Osteocyte (in vitro differentiated cells): ENCODE measurements at regions not wholly inside any gene's neighbourhood (a gene's known extent, or its start where the extent isn't known, plus 50 kb on each side); places are given as distances from the start of the nearest gene placed in this dataset.

Source experiments
- DNase-seq: peaks from one replicate; pipeline ENCODE4 v3.0.0; 2021; ENCODE audit warnings: mixed read lengths; ENCODE audit not compliant: unreplicated experiment; ENCODE audit errors: extremely low spot score
- H3K27ac Mint-ChIP-seq: one replicate; pipeline ENCODE4 v1.8.0; 2021; ENCODE audit warnings: mild to moderate bottlenecking, mixed read lengths; ENCODE audit not compliant: unreplicated experiment
- H3K27me3 Mint-ChIP-seq: one replicate; pipeline ENCODE4 v1.8.0; 2021; ENCODE audit warnings: mixed read lengths; ENCODE audit not compliant: unreplicated experiment
- H3K36me3 Mint-ChIP-seq: one replicate; pipeline ENCODE4 v1.8.0; 2021; ENCODE audit warnings: mixed read lengths; ENCODE audit not compliant: unreplicated experiment
- H3K4me1 Mint-ChIP-seq: one replicate; pipeline ENCODE4 v1.8.0; 2021; ENCODE audit warnings: mixed read lengths; ENCODE audit not compliant: unreplicated experiment
- H3K4me3 Mint-ChIP-seq: one replicate; pipeline ENCODE4 v1.8.0; 2021; ENCODE audit warnings: mild to moderate bottlenecking, moderate library complexity, mixed read lengths; ENCODE audit not compliant: unreplicated experiment
- H3K9me3 Mint-ChIP-seq: one replicate; pipeline ENCODE4 v1.8.0; 2021; ENCODE audit warnings: mixed read lengths; ENCODE audit not compliant: unreplicated experiment
- CTCF ChIP-seq: fragments of 200-600 bp; sonication (generic); IDR thresholded peaks from 2 replicates; pipeline ENCODE4 v1.5.0; 2021; ENCODE audit warnings: antibody characterized with exemption, mild to moderate bottlenecking, moderate library complexity

- H3K27me3 Mint-ChIP-seq: peaks cover 27% of the 10 kb centered on the region
- H3K4me3 Mint-ChIP-seq: no peak overlapping the region
- no peak overlapping the region for H3K27ac Mint-ChIP-seq
- H3K9me3 Mint-ChIP-seq: no peaks in the 10 kb centered on the region
- no peaks in the 10 kb centered on the region for H3K4me1 Mint-ChIP-seq
- DNase-seq: no peak
- TF ChIP-seq CTCF: no peak
- H3K36me3 Mint-ChIP-seq: no peaks in the 10 kb centered on the region
Measured at GRCh38 chr11:97937501-97937900, 1083.2 kb upstream of the CNTN5 start.

- Mint-ChIP-seq H3K9me3 (no peaks in the 10 kb centered on the region), H3K36me3 (no peaks in the 10 kb centered on the region), H3K4me3 (no peak overlapping the region), H3K4me1 (no peaks in the 10 kb centered on the region), H3K27ac (no peak overlapping the region), H3K27me3 (peaks cover 23% of the 10 kb centered on the region)
- no peak for DNase-seq
- no peak for TF ChIP-seq CTCF
Measured at GRCh38 chr11:97938789-97939188, 1082.0 kb upstream of the CNTN5 start.

GRCh38 chr11:97943493-97943892 is 1077.3 kb upstream of the CNTN5 start:
- Mint-ChIP-seq H3K36me3 (no peaks in the 10 kb centered on the region), H3K4me1 (no peaks in the 10 kb centered on the region)
- no peak for DNase-seq

GRCh38 chr11:97948793-97949192 is 1072.0 kb upstream of the CNTN5 start:
- Mint-ChIP-seq H3K27me3 (peaks cover 23% of the 10 kb centered on the region), H3K4me3 (no peak overlapping the region), H3K9me3 (peaks cover 8% of the 10 kb centered on the region), H3K27ac (no peak overlapping the region), H3K4me1 (no peaks in the 10 kb centered on the region), H3K36me3 (peaks cover 3% of the 10 kb centered on the region)
- DNase-seq: no peak
- no peak for TF ChIP-seq CTCF

More at GRCh38 chr11:97943493-97943892, 1077.3 kb upstream of the CNTN5 start:
- peaks cover 29% of the 10 kb centered on the region for H3K27me3 Mint-ChIP-seq
- TF ChIP-seq CTCF: no peak
- H3K4me3 Mint-ChIP-seq: no peak overlapping the region
- no peak overlapping the region for H3K27ac Mint-ChIP-seq
- H3K9me3 Mint-ChIP-seq: no peaks in the 10 kb centered on the region

GRCh38 chr11:97955595-97955994 is 1065.2 kb upstream of the CNTN5 start:
- no peaks in the 10 kb centered on the region for H3K4me1 Mint-ChIP-seq
- H3K27me3 Mint-ChIP-seq: peaks cover 12% of the 10 kb centered on the region
- H3K4me3 Mint-ChIP-seq: no peak overlapping the region
- TF ChIP-seq CTCF: no peak
- no peak for DNase-seq
- no peaks in the 10 kb centered on the region for H3K36me3 Mint-ChIP-seq
- H3K27ac Mint-ChIP-seq: no peak overlapping the region
- H3K9me3 Mint-ChIP-seq: peaks cover 8% of the 10 kb centered on the region
